Tongue (tissue), 1 donor: ENCODE measurements at regions not wholly inside any gene's neighbourhood (a gene's known extent, or its start where the extent isn't known, plus 50 kb on each side); places are given as distances from the start of the nearest gene placed in this dataset.

ENCODE experiments used
- DNase-seq: peaks from one replicate; pipeline ENCODE4 v3.0.0-alpha.2; 2015

GRCh38 chr5:21694567-21694966 lies 1158.6 kb downstream of the CDH12 start:
- no peak for DNase-seq

GRCh38 chr5:21693591-21693990 lies 1159.6 kb downstream of the CDH12 start:
- DNase-seq: no peak

DNA sequence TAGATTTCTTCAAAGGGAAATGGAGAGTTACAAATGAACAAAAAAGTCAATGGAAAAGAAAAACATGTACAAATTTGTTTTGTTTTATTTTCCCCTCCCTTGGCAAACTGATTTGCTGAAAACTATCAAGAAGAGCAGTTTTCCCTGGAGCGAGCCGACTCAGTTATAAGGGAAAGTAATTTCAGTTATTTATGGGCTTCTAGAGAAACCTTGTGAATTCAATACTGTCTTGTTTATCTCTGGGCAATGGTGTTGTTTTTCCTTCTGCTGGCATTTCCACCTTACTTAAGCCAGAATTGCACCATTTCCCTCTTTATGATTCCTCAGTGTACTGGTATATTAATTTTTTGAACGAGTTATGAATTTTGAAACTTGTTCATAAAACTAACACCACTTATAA lies 1163.6 kb downstream of the CDH12 start:
- no peak for DNase-seq

DNA sequence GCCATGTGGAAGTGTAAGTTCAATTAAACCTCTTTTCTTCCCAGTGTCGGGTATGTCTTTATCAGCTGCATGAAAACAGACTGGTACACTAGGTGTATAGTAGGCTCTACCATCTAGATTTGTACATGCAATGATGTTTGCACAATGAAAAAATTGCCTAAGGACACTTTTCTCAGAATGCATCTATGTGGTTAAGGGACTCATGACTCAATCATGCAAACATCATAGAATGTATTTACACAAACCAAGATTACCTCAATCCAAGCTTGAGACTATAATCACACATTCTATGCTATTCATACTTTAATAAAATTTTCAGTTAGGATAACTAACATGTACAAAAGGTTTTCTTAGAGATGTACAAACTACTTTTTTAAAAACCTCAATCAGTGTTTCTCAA lies 1164.5 kb downstream of the CDH12 start:
- no peak for DNase-seq

DNA sequence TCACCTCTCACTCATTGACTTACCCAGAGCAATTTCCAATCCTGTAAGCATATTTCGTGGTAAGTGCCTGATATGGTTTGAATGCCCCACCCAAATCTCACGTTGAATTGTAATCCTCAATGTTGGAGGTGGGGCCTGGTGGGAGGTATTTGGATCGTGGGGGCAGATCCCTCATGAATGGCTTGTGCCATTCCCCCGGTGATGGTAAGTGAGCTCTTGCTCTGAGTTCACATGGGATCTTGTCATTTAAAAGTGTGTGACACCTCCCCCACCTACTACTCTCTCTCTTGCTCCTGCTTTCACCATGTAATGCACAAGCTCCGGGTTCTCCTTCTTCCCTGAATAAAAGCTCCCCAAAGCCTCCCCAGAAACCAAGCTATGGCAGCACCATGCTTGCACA lies 1165.5 kb downstream of the CDH12 start:
- no peak for DNase-seq

DNA sequence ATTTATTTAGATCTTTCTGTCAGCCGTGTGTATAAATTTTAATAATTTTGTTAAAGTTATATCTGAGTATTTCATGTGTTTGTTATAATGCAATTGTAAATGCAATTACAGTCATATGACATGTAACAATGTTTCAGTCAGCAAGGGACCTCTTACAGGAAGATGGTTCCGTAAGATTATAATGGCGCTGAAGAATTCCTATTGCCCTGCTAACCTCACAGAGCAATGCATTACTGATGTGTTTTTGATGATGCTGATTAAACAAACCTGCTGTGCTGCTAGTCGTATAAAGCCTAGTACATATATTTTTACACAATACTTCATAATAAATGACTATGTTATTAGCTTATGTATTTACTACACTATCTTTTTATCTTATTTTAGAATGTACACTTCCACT lies 1166.4 kb downstream of the CDH12 start:
- DNase-seq: no peak

- no peak for DNase-seq
These were observed 1167.6 kb downstream of the CDH12 start for GRCh38 chr5:21685522-21685921.

DNA sequence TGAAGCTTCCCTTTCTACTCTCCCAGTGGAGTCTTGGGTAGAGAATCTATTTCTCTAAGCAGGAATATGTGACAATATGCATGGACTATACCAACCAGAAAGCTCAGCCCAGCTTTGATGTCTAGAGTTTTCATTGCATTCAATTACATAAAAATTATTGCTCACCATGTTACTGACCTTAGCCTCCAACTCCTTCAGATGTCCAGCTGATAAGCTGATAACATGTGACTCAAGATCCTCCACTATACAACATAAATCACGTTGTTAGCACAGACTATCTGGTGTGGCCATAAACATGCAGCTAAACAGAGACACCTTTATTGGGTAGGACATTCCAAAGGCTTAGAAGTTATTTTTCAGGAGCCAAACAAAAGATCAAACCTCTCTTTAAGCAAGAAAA lies 1168.2 kb downstream of the CDH12 start:
- no peak for DNase-seq

DNA sequence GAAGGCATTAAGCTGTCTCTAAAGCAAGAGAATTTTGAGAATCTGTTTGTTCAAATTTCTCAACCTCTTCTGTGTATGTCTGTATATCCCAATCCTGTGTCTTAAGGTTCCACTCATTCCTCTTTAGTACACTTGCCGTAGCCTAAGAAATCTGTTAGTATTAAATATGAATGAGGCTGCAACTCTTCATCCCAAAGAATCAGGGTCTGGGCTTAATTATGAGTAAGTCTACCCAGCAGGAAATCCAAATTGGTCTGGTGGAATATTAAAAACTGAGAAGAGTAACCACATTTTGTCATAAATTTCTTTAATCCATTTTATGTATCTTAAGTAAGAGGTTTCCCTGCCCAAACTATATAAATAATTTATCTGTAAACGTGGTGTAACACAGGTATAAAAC lies 1171.2 kb downstream of the CDH12 start:
- DNase-seq: no peak

- DNase-seq: no peak
These were observed 1172.5 kb downstream of the CDH12 start for GRCh38 chr5:21680641-21681040.

DNA sequence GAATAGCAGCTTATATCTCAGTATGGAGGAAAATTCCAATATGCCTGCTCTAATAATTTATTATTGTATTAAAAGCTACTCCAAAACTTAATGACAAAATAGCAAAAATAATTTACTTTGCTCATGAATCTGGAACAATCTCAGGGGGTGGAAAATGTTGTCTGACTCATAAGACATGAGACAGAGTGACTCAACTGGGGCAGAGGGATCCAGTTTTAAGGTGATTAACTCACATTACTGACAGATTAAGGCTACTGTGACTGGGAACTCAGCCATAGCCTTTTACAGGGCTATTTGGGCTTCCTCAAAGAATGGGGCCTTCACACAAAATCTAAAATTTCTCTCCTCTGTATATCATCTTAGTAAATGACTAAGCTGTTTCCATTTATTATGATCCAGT lies 1172.9 kb downstream of the CDH12 start:
- no peak for DNase-seq

- DNase-seq: no peak
These were observed 1174.6 kb downstream of the CDH12 start for GRCh38 chr5:21678526-21678925.

- DNase-seq: no peak
These were observed 1180.2 kb downstream of the CDH12 start for GRCh38 chr5:21672911-21673310.

- DNase-seq: no peak
These were observed 1180.8 kb downstream of the CDH12 start for GRCh38 chr5:21672360-21672759.

- DNase-seq: no peak
These were observed 1187.6 kb downstream of the CDH12 start for GRCh38 chr5:21665524-21665923.

DNA sequence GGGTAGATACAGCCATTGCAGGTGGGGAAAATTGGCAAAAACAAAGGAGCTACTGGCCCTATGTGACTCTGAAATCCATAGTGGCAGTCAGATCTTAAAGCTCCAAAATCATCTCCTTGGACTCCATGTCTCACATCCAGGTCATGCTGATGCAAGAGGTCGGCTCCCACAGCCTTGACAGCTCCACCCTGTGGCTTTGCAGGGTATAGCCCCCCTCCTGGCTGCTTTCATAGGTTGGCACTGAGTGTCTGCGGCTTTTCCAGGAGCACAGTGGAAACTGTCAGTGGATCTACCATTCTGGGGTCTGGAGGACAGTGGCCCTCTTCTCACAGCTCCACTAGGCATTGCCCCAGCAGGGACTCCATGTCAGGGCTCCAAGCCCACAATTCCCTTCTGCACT lies 1190.1 kb downstream of the CDH12 start:
- DNase-seq: no peak

DNA sequence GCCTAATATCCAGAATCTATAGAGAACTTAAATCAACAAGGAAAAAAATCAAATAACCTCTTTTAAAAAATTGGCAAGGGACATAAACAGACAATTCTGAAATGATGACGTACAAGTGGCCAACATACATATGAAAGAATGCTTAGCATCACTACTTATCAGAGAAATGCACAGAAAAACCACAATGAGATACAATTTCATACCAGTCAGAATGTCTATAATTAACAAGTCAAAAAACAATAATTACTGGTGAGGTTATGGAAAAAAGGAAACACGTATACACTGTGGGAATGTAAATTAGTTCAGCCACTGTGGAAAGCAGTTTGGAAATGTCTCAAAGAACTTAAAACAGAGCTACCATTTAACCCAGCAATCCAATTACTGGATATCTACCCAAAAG lies 1192.0 kb downstream of the CDH12 start:
- no peak for DNase-seq

- no peak for DNase-seq
These were observed 1198.6 kb downstream of the CDH12 start for GRCh38 chr5:21654556-21654955.

- no peak for DNase-seq
These were observed 1203.2 kb downstream of the CDH12 start for GRCh38 chr5:21649969-21650368.

DNA sequence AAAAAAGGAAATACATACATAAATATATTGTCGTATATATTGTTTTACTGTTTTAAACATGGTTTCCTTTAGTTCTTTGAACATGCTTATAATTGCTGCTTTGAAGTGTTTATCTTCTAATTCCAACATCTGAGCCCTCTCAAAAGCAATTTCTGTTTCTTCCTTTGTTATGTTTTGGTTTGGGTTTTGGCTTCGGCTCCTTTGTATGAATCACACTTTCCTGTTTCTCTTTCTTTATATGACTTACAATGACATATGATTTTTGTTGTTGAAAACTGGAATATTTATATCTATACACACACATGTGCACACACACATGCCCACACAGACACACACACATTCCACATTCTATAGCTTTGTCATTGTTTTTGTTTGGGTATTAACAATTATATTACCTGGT lies 1206.7 kb downstream of the CDH12 start:
- DNase-seq: no peak

GRCh38 chr5:21644032-21644431 lies 1209.1 kb downstream of the CDH12 start:
- no peak for DNase-seq

- DNase-seq: no peak
These were observed 1210.8 kb downstream of the CDH12 start for GRCh38 chr5:21642312-21642711.

GRCh38 chr5:21623831-21624230 lies 1229.3 kb downstream of the CDH12 start:
- DNase-seq: no peak

GRCh38 chr5:21615195-21615765 lies 1237.9 kb downstream of the CDH12 start:
- no peak for DNase-seq

- no peak for DNase-seq
These were observed 1239.1 kb downstream of the CDH12 start for GRCh38 chr5:21613971-21614488.
